NCI-H524 treated with DMSO at 0.1 percent for 48 hours (cell line): ENCODE measurements at regions not wholly inside any gene's neighbourhood (a gene's known extent, or its start where the extent isn't known, plus 50 kb on each side); places are given as distances from the start of the nearest gene placed in this dataset.

Experiments
- DNase-seq: peaks from one replicate; lab custom pipeline; 2025; lab: John Stamatoyannopoulos, UW

DNA sequence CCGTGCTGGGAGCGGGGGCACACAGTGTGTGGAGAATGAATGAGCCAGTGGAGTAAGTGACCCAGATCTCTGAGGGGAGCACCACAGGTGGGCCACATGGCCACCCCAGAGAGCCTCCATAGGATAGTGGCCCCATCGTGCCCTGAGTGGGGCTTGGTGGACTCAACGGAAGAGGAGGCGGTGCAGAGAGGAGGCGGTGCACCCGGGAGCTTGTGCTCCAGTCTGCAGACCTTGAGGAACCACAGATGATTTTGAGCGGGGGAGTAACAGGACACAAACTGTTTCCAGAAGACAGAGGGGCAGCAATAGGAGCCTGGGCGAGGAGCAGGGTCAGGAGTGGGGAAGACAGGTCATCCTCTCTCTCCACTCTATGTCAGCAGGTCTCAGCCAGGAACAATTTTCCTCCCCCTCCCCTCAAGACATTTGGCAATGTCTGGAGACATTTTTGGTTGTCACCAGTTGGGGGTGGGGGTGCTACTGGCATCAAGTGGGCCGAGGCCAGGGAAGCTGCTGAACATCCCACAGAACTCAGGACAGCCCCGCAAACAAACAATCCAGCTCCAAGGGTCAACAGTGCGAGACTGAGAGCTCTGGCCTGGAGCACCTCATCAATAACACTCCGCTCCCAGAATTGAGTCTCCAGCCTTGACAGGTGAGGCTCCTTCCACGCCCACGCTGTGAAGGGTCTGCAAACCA lies 182.2 kb downstream of the USP12 start:
- no peak for DNase-seq

DNA sequence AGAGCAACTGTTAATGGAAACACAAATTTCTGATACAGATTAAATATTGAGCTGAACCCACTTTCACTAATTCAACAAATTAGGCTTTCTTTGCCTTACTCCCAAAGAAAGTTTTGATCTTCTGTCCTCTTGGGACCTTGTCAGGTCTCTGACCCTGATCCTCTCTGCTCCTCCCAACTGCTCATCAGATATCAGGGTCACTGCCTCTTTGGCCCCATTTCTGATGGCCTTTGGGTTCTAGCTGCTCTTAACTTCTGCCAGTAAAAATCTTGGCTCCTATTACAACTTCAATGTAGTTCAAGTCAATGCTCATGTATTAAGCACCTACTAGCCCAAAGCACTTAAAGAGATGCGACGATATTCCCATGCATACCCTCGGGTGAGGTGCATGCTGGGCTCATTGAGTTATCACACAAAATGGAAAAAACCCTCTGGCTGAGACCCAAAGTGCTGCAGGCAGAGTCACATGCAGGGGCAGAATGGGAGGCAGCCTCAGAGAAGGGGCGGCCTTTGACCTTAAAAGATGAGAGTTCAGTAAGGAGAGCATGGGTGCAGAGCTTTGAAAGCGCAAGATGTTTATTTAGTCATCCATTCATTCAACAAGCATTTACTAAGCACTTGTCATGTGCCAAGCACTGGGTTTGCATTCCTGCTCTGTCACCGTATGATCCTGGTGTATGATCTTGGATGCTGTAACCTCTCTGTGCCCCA lies 183.4 kb downstream of the USP12 start:
- no peak for DNase-seq

DNA sequence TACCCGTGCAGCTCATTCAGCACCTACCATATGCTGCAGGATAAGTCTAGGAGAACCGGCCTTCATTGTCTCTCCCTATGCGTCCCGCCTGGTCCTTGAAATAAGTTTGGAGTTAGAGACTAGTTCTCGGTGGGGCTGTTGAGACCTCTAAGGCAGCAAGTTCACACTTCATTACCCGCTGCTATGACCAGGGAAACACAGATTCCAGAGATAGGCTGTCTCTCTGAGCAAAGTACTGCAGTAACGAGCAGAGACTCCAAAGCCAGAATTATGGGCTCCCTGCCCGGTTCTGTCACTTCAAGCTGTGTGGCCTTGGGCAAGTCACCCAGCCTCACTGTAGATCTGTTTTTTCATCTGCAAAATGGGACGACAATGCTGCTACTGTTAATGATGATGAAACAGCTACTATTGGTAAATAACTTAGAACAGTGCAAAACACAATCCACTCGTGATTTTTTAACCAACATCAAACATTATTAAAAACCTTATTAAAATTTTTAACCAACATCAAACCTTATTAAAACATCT lies 184.1 kb downstream of the USP12 start:
- no peak for DNase-seq

DNA sequence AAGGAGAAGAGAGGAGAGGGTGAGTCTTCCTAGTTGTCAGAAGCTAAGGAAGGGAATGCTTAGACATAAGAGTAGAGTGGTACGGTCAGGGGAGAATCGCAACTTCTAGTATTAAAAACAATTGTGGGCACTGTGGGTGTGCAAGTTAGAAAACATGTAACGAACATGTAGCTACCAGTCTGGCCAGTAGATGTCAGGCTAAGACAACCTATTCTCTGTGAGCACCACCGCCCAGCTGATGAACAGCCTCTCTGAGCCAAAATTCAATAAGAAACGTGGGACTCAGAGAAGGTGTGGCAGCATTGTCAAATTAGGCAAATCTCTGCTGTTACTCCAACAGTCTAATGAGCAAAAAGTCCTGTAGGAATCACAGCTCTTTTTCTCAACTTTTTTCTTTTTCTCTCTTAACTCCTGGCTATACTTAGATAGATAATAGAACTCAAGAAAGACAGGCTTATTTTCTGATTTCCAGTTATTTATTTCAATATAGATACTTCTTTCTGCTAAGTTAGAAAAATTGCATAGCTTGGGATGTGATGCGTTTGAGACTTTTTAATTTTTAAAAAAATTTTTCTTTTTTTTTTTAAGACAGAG lies 186.2 kb downstream of the USP12 start:
- peak; percentile 57 for DNase-seq

DNA sequence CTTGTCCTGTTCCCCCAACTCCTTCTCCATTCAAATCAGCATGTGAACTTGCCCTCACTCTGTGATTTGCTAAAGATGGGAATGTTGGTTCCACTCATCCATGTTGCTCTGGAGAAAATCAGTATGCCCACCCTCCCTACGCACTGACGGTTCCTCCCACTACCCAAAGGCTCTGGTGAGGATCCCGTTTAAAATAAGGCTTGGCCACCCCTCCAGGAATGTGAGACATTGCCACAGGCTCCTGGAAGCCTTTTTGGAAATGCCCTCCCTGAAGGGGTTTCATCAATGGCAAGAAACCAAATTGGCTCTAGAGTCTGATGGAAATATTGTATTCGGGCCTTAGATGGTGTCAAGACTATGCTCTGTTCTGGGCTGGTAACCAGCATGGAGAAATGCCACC lies 187.3 kb downstream of the USP12 start:
- DNase-seq: no peak

DNA sequence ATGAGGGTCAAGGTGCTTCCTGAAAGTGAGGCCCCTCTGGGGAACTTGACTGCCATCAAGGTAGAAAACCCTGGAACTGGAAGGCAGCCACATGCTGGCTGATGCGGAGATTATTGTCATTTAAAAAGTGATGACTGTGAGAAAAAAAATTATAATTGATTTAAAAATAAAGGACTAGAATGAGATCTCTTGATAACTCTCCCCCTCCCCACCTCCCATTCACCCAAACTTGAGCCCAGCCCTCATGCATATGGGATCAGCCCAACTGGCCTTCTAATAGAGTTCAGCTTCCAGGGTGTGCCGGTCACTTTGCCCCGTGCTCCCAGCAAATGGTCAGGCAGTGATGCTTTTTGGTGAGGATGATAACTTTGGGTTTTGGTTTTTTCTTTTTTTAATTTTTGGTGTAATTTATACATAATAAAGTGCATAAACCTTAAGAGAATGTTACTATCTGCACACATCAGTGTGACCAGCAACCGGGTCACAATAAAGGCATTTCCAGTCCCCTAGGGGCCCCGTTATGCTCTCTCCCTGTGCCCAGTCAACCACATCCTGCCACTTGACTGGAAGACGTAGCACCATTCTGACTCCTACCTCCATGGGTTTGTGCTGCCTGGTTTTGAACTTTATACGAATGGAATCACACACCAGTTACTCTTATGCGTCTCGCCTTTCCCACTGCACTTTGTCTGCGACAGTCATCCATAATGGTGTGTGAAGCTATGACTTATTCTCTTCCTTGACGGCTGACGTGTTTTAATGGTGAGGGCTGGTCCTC lies 187.9 kb downstream of the USP12 start:
- DNase-seq: no peak

DNA sequence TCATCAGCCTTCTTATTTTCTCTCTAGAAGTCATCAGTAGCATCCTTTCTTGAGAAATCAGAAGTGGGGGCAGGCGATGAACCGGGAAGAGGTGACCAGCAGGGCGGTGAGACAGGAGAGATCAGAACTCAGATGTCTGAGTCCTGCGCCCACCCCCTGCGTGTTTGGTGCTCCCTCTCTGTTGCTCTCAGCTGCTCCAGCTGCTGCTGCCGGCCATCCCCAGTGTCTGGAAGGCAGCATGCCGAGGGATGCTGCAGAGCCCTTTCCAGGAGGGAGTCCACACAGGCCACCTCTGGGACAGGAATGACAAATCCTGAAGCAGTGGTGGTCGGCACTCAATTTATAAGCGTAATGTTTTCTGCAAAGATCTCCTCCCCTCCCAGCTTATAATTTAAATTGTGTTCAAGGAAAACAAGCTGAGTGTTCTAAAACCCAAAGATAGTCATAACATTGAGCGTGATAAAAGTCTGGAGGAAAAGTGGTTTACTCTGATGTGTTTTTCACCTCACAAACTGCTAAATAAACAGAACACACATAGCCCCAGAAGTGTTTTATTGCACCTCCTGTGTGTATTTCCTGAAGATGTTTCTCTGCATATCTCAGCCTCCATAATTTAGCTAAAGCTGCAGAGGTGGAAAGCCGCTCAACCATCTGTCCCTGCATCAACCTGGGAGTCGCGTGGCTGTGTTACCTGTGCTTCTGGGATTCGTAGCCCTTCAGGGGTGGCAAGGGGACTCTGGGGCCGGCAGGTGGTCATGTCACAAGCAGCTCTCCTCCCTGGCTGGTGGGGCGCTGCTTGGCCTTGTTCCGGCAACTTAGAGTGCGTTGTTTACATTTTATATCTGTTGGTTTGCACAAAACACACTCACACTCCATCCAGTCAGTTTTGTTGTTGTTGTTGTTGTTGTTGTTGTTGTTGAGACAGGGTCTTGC lies 191.2 kb downstream of the USP12 start:
- DNase-seq: no peak

DNA sequence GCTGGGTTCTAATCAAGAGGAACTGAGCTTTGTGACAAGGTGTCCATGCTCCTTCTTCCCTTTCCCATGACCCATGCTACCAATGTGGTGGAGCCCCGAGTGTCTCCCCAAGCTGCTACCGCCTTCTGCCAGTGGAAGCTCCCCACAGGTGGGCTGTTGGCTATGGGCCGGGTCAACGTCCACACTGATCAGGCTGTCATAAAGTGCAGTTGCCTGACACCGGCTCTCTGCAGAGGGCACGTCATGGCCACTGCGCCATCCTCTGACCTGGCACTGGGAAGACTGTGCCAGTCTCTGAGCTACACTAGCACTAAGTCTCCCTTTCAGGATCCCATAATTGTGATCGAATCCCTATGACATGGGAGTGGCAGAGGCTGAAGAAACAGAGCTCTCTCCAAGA lies 192.3 kb downstream of the USP12 start:
- DNase-seq: no peak

DNA sequence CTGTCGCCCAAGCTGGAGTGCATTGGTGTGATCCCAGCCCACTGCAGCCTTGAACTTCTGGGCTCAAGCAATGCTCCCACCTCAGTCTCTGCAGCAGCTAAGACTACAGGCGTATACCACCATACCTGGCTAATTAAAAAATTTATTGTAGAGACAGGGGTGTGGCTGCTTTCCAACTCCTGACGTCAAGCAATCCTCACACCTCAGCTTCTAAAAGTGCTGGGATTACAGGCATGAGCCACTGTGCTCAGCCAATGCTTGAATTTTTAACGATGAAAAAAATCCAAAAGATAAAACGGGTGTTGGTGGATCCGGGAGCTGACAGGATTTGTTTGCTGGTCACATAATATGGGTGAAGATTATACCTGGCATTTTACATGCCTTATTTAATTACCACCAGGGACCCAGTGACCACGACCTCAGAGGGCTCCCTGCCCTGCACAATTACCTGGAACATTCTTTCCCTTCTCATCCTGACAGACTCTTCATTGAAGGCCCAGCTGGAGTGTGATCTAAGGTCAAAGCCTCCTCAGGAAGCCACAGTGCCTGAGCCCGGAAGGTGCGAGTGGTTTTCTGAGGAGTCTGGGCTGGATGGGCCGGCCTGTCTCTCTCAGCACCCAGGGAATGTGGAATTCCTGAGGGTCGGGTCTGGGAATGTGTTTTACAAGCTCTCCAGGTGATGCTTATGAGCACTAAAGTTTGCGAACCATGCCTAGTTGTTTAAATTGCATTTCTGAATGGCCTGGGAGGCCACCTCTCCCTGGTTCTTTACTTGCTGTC lies 193.3 kb downstream of the USP12 start:
- DNase-seq: no peak

DNA sequence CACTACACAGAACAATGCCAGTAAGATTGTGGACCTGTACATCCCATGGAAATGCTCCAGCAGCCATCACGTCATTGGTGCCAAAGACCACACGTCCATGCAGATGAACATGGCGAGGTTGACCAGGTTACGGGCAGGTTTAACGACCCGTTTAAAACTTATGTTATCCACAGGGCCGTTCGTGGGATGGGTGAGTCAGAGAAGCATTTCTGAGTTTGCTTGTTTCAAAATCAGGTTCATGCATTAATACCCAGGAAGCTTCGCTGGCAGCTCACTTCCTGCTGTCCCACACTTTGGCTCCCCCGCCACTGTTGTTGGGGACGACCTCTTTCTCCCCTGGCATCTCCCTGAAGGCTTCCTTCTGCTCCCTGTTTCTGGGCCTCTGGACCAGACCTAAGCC lies 194.1 kb downstream of the USP12 start:
- no peak for DNase-seq

DNA sequence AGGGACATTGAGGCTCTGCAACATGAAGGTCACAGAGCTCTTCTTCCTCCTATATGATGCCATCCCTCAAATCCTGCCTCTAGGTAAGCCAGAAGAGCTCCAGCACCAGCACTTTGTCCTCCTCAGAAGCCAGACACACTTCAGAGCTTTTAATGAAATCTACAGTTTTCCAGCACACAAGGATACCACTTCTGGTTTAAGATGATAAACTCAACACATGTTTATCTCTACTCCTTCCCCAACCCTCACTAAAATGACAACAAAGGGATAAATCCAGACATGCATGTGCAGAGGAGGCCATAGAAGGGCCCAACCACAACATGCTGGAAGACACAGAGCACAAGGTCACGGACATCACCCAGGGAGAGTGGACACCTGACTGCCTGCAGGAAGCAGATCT lies 195.3 kb downstream of the USP12 start:
- no peak for DNase-seq

DNA sequence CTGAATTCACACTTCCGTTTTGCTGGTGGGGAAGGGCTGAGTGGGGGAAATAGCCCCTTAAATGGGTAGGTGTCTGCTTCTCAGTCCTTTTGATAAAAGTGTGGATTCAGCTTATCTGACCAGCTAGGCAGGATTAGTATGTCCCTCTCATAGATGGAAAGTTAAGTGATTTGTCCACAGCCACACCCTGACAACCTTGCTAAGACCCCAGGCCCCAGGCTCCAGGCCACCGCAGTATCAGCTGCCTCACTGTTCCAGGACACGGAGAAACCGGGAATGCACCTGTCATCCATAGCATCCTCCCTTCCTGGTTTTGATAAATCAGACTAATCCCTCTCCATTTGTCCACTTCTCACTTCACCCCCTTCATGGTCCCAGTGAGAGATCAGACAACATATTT lies 197.7 kb downstream of the USP12 start:
- DNase-seq: no peak

DNA sequence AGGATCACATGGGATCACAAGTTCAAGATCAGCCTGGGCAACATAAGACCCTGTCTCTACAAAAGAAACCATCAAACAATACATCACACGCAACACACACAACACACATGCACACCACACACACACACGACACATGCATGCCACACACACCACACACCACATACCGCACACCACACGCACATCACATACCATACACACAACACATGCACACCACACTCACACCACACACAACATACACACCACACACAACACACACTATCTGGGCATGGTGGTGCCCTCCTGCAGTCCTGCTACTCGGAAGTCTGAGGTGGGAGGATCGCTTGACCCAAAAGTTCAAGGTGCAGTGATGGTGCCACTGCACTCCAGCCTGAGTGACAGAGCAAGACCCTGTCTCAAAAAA lies 198.3 kb downstream of the USP12 start:
- no peak for DNase-seq

DNA sequence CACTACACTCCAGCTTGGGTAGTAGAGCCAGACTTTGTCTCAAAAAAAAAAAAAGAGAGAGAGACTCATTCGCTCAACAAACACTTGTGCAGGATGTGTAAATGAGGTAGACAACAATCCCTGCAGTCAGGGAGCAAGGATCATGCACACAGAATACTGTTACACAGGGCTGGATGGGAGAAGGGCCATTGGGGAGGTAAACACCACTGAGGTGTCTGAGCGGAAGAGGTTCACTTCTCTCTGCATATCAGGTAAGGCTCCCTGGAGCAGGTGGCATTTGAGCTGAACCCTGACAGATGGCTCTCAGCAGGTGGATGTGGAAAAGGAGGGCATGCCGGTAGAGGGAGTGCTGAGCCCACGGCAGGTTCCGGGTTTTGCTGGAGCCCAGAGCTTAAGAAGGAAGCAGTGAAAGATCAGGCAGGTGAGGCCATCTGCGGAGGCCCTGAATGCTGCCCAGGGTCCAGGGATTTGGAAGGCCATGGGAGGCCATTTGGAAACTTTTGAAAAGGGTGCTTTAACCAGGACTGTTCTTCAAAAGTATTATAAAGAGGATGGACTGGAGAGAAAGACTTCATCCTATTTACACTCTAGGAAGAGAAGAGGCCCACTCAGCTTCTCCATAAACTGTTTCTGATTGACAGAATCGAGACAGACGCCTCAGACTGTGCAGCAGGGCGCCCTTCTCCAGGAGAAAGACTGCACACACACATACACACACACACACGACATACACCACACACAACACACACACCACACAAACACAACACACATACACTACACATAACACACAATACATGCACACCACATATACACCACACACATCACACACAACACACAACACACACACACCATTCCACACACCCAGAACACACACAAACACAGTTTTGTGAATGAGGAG lies 199.4 kb downstream of the USP12 start:
- DNase-seq: peak; percentile 78

DNA sequence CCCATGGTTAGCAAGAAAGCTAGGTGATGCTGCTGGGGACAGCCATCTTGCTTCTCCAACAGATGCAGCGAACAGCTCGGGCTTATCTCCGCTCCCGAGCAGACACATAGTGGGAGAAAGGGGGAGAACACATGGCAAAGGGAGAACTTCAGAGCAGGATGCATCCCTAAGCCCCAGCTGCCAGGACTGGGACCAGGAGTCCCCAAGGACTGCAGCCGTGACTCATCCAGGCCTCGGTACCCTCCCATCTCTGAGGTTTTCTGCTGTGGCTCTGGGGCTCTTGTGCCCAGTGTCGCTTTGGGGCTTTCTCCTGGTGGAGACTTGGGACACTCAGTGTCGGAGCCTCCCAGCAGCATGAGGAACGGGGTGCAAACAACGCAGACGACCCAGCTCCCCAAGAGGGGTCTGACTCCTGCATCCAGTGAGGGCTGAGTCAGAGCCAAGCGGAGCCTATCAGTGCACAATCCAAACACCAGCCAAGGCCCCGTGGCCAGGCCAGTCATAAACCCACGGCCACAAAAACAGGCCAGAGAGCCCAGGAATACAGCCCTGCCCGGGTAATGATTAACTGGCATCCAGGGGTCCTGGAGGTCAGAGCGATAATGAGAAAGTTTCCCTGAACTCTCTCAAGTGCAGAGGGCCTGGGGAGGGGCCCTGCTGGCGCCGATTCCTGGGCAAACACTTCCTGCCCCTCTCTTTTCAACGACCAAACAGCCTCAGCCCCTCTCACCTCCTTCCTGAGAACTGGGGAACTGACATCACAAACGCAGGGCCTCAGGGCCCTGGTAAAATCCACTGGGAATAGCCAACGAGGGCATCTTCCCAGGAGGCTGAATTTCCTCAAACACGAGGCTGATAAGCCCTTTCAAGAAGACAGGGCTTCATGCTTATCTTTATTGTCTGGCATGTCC lies 202.9 kb downstream of the USP12 start:
- peak; percentile 90 for DNase-seq

DNA sequence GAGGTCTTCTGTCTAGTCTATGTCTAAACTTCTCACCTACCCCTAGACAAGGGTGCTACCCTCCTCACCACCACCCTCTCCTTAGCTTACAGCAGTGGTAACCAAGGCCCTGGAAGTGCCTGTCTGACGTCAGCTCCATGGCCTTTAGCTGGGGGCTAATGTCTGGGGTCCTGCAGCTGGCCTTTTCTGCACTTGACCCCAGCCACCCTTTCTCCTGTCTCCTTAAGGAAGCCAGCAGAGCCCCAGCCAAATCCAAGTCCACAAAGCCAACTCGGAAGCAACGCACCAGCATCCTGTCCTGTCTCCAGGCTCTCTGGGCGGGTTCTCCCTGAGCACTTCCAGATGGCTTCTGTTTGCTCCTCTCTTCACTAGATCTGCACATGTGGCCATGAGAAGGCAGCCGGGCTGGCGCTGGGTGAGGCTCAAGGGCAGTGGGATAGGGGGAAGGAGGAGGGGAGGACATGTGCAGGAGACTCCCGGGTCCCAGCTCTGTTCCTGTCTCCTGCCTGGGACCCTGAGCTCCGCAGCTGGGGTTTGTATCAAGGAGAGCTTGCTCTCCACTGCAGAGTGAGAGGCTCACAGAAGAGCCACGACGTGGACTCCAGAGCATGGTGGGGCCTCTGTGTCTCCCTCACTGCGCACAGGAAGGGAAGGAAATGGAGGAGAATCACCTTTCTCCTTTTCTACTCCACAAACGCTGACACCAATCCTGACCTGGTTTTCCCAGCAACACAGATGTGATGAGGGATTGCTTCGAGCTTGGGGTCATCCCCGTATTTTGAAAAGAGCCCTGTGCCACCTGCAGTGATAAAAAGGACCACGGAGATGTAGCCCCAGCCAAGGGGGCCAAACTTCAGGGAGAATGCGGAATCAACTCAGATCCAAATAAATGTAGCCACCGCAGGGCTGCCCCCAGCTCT lies 204.2 kb downstream of the USP12 start:
- DNase-seq: peak; percentile 96

DNA sequence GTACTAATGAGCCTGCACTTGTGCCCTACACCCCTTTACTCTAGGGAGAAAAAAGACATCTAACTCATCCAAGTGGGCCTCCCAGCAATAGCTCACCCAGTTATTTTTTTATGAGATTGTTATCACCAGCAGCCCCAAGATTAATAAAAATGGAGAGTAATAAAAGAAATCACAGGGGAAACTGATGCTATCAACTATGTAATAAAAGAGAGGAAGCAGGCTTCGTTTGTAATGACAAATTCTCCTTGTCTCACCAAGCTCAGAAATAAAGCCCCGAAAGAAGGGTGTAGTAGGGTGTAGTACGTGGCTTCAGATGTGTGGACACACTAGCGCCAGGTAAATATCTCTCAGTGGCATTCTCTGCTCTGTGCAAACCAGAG lies 204.9 kb downstream of the USP12 start:
- no peak for DNase-seq
